GM08714 (cell line): ENCODE measurements at regions not wholly inside any gene's neighbourhood (a gene's known extent, or its start where the extent isn't known, plus 50 kb on each side); places are given as distances from the start of the nearest gene placed in this dataset.

ENCODE experiments used
- H3K4me3 ChIP-seq: fragments of 200-500 bp; sonication (Bioruptor generic); 2 replicates; pipeline ENCODE4 v1.5.1; 2014; ENCODE audit warnings: mild to moderate bottlenecking, low read length, inconsistent platforms
- ZNF274 ChIP-seq: IDR thresholded peaks from 2 replicates; pipeline ENCODE4 v1.6.1; 2012; ENCODE audit warnings: mild to moderate bottlenecking, low read depth, low read length

GRCh38 chr3:34394978-34395748, 596.7 kb downstream of the PDCD6IP start:
- no peak overlapping the region for H3K4me3 ChIP-seq
- no peak for TF ChIP-seq ZNF274

GRCh38 chr3:34396288-34396687, 597.9 kb downstream of the PDCD6IP start:
- no peak overlapping the region for H3K4me3 ChIP-seq
- no peak for TF ChIP-seq ZNF274

DNA sequence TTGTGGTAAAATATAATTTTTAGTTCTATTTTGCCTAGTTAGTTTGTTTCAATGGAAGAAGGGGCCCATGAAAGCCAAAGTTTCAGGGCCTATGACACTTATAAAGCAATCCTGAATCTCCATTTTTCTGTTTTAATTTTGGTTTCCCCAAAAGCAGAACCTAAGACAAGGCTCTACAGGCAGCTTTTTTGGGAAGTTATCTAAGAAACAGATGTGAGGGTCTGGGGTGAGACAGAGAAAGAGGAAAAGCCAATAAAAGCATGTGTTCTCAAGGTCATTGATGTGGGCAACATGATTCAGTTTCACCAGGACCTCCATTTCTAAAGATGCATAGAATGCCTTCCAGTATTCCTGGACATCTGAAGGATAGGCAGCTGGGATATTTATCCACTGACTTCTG, 598.5 kb downstream of the PDCD6IP start:
- TF ChIP-seq ZNF274: no peak
- no peak overlapping the region for H3K4me3 ChIP-seq

- no peak for TF ChIP-seq ZNF274
- H3K4me3 ChIP-seq: no peak overlapping the region
Observed at GRCh38 chr3:34399401-34399800, 601.0 kb downstream of the PDCD6IP start.

- no peak for TF ChIP-seq ZNF274
Observed at GRCh38 chr3:34405159-34405558, 606.7 kb downstream of the PDCD6IP start.

DNA sequence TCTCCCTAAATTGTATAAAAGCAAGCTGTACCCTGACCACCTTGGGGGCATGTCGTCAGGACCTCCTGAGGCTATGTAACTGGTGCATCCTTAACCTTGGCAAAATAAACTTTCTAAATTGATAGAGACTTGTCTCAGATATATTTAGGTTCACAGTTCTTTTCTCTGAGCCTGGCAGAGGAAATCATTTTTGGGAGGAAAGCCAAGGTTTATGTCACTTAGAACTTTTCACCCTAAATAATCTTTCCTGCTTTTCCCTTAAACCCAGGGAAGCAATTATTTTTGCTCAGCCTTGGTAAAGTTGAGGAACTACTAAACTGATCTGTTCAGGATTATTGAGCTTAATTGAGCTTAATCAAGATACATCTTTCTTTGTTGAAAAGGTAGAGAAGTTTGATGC, 608.9 kb downstream of the PDCD6IP start:
- no peak for TF ChIP-seq ZNF274
- no peak overlapping the region for H3K4me3 ChIP-seq

More at GRCh38 chr3:34405159-34405558, 606.7 kb downstream of the PDCD6IP start:
- H3K4me3 ChIP-seq: no peak overlapping the region

- TF ChIP-seq ZNF274: no peak
- H3K4me3 ChIP-seq: no peak overlapping the region
Observed at GRCh38 chr3:34408088-34408487, 609.7 kb downstream of the PDCD6IP start.

GRCh38 chr3:34411596-34411995, 613.2 kb downstream of the PDCD6IP start:
- H3K4me3 ChIP-seq: no peak overlapping the region
- no peak for TF ChIP-seq ZNF274

GRCh38 chr3:34419801-34420200, 621.4 kb downstream of the PDCD6IP start:
- H3K4me3 ChIP-seq: no peak overlapping the region
- TF ChIP-seq ZNF274: no peak

DNA sequence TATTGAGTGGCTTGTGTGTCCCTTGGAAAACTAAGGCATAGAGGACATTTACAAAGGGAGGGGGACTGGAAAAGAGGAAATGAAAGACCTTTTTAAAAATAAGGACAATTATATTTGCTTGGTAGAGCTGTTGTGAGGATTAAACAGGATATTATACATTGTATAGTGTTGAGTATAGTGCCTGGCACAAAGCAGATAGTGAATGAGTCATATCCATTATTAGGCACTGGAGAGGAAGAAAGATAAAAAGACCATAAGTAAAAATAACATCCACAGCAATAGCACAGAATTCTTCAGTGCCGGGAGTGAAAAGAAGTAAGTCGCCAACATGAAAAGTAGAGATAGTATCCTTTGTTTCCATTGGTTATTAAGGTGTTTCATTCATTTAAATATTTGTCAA, 623.3 kb downstream of the PDCD6IP start:
- no peak for TF ChIP-seq ZNF274
- H3K4me3 ChIP-seq: no peak overlapping the region

- H3K4me3 ChIP-seq: no peak overlapping the region
- TF ChIP-seq ZNF274: no peak
Observed at GRCh38 chr3:34439796-34440195, 641.4 kb downstream of the PDCD6IP start.

- TF ChIP-seq ZNF274: no peak
Observed at GRCh38 chr3:34444137-34444536, 645.7 kb downstream of the PDCD6IP start.

GRCh38 chr3:34449305-34449704, 650.9 kb downstream of the PDCD6IP start:
- no peak for TF ChIP-seq ZNF274
- no peak overlapping the region for H3K4me3 ChIP-seq

More at GRCh38 chr3:34444137-34444536, 645.7 kb downstream of the PDCD6IP start:
- no peak overlapping the region for H3K4me3 ChIP-seq

GRCh38 chr3:34463414-34463813, 665.0 kb downstream of the PDCD6IP start:
- no peak overlapping the region for H3K4me3 ChIP-seq
- no peak for TF ChIP-seq ZNF274

- no peak overlapping the region for H3K4me3 ChIP-seq
- TF ChIP-seq ZNF274: no peak
Observed at GRCh38 chr3:34464646-34465045, 666.2 kb downstream of the PDCD6IP start.

- TF ChIP-seq ZNF274: no peak
- no peak overlapping the region for H3K4me3 ChIP-seq
Observed at GRCh38 chr3:34475851-34476250, 677.4 kb downstream of the PDCD6IP start.

DNA sequence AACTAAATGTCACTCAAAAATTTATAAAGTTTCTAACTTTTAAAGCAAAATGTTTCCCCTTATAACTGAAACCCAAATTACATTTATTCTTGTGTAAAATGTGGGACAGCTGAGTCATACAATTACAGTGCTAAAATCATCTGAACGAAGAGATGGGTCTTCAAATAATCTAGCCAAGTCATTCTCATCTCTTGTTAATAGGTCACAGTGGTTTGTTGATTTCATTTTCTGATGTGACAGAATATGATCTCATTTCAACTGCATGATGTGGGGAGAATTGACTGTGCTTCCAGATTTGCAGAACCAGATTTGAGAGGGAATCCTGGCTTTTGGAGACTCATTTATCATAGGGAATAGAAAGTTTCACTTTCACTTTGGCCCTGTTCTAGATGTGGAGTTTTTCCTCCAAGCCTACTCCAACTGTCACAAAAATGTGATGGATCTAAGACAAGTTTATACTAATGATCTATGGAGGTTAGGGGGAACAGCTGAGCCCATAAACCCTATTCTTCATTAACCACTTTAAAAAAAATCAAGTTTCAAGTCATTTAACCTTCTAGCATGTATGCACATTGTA, 685.0 kb downstream of the PDCD6IP start:
- no peak for TF ChIP-seq ZNF274
- no peak overlapping the region for H3K4me3 ChIP-seq
